Kidney (tissue), 13 donors: ENCODE measurements at regions not wholly inside any gene's neighbourhood (a gene's known extent, or its start where the extent isn't known, plus 50 kb on each side); places are given as distances from the start of the nearest gene placed in this dataset.
A peak's percentile ranks its signal among the peaks of the same experiment; 100 is the strongest.

Experiments used
- DNase-seq, 5 donors: peaks; one replicate each; pipeline ENCODE4 v3.0.0-alpha.2; 2013 to 2020
- FAIRE-seq: peaks from 2 replicates; lab custom pipeline; 2012; peaks lifted over from hg19 to GRCh38; lab: Jason Lieb, UNC
- H3K27ac ChIP-seq, 2 donors: one replicate each; pipeline ENCODE4 v1.7.0; 2013; ENCODE audit warnings: low read depth in 2 of 2, low read length in 2 of 2, inconsistent platforms in 1 of 2
- H3K27me3 ChIP-seq: one replicate; pipeline ENCODE4 v1.7.1; 2013; ENCODE audit warnings: low read length, inconsistent platforms; ENCODE audit not compliant: control insufficient read depth, insufficient read depth
- H3K36me3 ChIP-seq, 3 donors: one replicate each; pipeline versions ENCODE4 v1.7.0 to v1.7.1; 2013; ENCODE audit warnings: low read length in 3 of 3, control low read depth in 1 of 3, inconsistent platforms in 1 of 3; ENCODE audit not compliant: insufficient read depth in 3 of 3, control insufficient read depth in 2 of 3
- H3K4me1 ChIP-seq, 3 donors: one replicate each; pipeline versions ENCODE4 v1.7.0 to v1.7.1; 2013; ENCODE audit warnings: low read length in 3 of 3, inconsistent platforms in 1 of 3, low read depth in 1 of 3; ENCODE audit not compliant: control insufficient read depth in 2 of 3, insufficient read depth in 2 of 3
- H3K4me3 ChIP-seq, 3 donors: one replicate each; pipeline versions ENCODE4 v1.7.0 to v1.8.1; 2013; ENCODE audit warnings: low read length in 3 of 3, control low read depth in 1 of 3, inconsistent platforms in 1 of 3
- H3K9ac ChIP-seq, 3 donors: one replicate each; pipeline versions ENCODE4 v1.7.0 to v1.7.1; 2013; ENCODE audit warnings: low read length in 3 of 3, control low read depth in 1 of 3, inconsistent platforms in 1 of 3
- H3K9me3 ChIP-seq, 3 donors: one replicate each; pipeline versions ENCODE4 v1.7.0 to v1.7.1; 2013; ENCODE audit warnings: low read length in 3 of 3, control low read depth in 1 of 3, inconsistent platforms in 1 of 3; ENCODE audit not compliant: control insufficient read depth in 2 of 3, insufficient read depth in 1 of 3
- intact Hi-C: fragments of 100-400 bp; cut with DNase I; formaldehyde crosslinking; loops from one replicate; pipeline ENCODE4 v1.11.1; 2022
- TF ChIP-seq, protein P1 (sequence below): IDR thresholded peaks from 3 replicates; pipeline ENCODE4 v1.5.1; 2012; ENCODE audit warnings: mild to moderate bottlenecking, moderate library complexity, borderline replicate concordance; ENCODE audit not compliant: insufficient read depth; ENCODE audit errors: extremely low read depth
- donor health status: control.
- donor health status: control.
- donor health status: control.
- donor health status: control.
- donor health status: control.
- donor health status: DM: yes; HTN: yes; CAD: no.
- donor health status: Normal renal cell carcinoma (clear cell type).

- H3K4me3 ChIP-seq, result no peak overlapping the region
- H3K27ac ChIP-seq, result no peak overlapping the region
- intact Hi-C loops, result no loop called here
These were observed 93.1 kb downstream of the RIPK4 start for GRCh38 chr21:41673596-41674335.

GRCh38 chr21:41673071-41673470 is 93.8 kb downstream of the RIPK4 start:
- H3K4me1 ChIP-seq, result peaks cover 0 to 5% (median 4%) of the 10 kb centered on the region in 3 donors
- intact Hi-C loops, result no loop called here
- no peak overlapping the region for H3K27ac ChIP-seq
- peak in 1 of 5 donors; percentile 26 for DNase-seq
- H3K9ac ChIP-seq, result no peak overlapping the region
- no peaks in the 10 kb centered on the region for H3K27me3 ChIP-seq
- TF ChIP-seq, protein P1, sequence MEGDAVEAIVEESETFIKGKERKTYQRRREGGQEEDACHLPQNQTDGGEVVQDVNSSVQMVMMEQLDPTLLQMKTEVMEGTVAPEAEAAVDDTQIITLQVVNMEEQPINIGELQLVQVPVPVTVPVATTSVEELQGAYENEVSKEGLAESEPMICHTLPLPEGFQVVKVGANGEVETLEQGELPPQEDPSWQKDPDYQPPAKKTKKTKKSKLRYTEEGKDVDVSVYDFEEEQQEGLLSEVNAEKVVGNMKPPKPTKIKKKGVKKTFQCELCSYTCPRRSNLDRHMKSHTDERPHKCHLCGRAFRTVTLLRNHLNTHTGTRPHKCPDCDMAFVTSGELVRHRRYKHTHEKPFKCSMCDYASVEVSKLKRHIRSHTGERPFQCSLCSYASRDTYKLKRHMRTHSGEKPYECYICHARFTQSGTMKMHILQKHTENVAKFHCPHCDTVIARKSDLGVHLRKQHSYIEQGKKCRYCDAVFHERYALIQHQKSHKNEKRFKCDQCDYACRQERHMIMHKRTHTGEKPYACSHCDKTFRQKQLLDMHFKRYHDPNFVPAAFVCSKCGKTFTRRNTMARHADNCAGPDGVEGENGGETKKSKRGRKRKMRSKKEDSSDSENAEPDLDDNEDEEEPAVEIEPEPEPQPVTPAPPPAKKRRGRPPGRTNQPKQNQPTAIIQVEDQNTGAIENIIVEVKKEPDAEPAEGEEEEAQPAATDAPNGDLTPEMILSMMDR, result no peak
- H3K9me3 ChIP-seq, result no peaks in the 10 kb centered on the region
- FAIRE-seq, result no peak
- H3K36me3 ChIP-seq, result no peaks in the 10 kb centered on the region
- no peak overlapping the region for H3K4me3 ChIP-seq

More at GRCh38 chr21:41673596-41674335, 93.1 kb downstream of the RIPK4 start:
- no peaks in the 10 kb centered on the region for H3K9me3 ChIP-seq
- H3K9ac ChIP-seq, result no peak overlapping the region
- DNase-seq (peak in 1 of 5 donors; percentile 15), FAIRE-seq (no peak)
- TF ChIP-seq, protein P1, result no peak
- H3K4me1 ChIP-seq, result peaks cover 0 to 12% (median 9%) of the 10 kb centered on the region in 3 donors
- no peaks in the 10 kb centered on the region for H3K27me3 ChIP-seq
- no peaks in the 10 kb centered on the region for H3K36me3 ChIP-seq

GRCh38 chr21:41672543-41672915 is 94.3 kb downstream of the RIPK4 start:
- H3K27ac ChIP-seq, result no peak overlapping the region
- intact Hi-C loops, result no loop called here
- TF ChIP-seq, protein P1, result no peak
- peak in 1 of 5 donors; percentile 20 for DNase-seq
- no peaks in the 10 kb centered on the region for H3K9me3 ChIP-seq
- H3K27me3 ChIP-seq, result no peaks in the 10 kb centered on the region
- no peaks in the 10 kb centered on the region for H3K36me3 ChIP-seq
- FAIRE-seq, result no peak
- no peak overlapping the region for H3K4me3 ChIP-seq
- H3K9ac ChIP-seq, result no peak overlapping the region
- H3K4me1 ChIP-seq, result peaks cover 0 to 2% (median 0%) of the 10 kb centered on the region in 3 donors
